K562 (cell line): ENCODE measurements at regions not wholly inside any gene's neighbourhood (a gene's known extent, or its start where the extent isn't known, plus 50 kb on each side); places are given as distances from the start of the nearest gene placed in this dataset.

ENCODE experiments used
- ATF1 ChIP-seq, 2 experiments: fragments of 450-650 bp in 1 of 2; IDR thresholded peaks; 2 replicates each; pipeline ENCODE4 v1.6.1; 2016; ENCODE audit warnings: missing compliant biosample characterization in 1 of 2, missing genetic modification characterization in 1 of 2
- CBX1 ChIP-seq: sonication (generic); IDR thresholded peaks from 2 replicates; pipeline ENCODE4 v1.6.1; 2016; ENCODE audit warnings: antibody characterized with exemption, low read depth, mild to moderate bottlenecking

- TF ChIP-seq CBX1 (no peak), ATF1 (CRISPR knock-in tag; IDR thresholded peaks at IDR 0.05) (no peak), ATF1 (tag; IDR thresholded peaks at IDR 0.05) (no peak)
Measured at GRCh38 chr11:79822766-79823165, 381.9 kb upstream of the TENM4 start.
